A549 (cell line): ENCODE measurements at regions not wholly inside any gene's neighbourhood (a gene's known extent, or its start where the extent isn't known, plus 50 kb on each side); places are given as distances from the start of the nearest gene placed in this dataset.
A peak's percentile ranks its signal among the peaks of the same experiment; 100 is the strongest.

Experiments used
- ATAC-seq, 2 experiments: fragments of 200-7000 bp in 1 of 2; fragments of >200 bp in 1 of 2; cut with Nextera tagmentation in 1 of 2; cut with Tn5 transposase in 1 of 2; 3 replicates each; pipeline versions ENCODE4 v1.8.0 to v1.9.1; 2018 to 2020; ENCODE audit warnings: mild to moderate bottlenecking in 1 of 2, moderate library complexity in 1 of 2
- CTCF ChIA-PET: fragments of 300-600 bp; sonication (Branson Sonifier 250); formaldehyde crosslinking; extraction: SDS; loops from one replicate; lab custom pipeline; 2021; ENCODE audit warnings: antibody characterized with exemption, inconsistent platforms; lab: Yijun Ruan, JAX
- POLR2A ChIA-PET: fragments of 350-600 bp; formaldehyde crosslinking; extraction: SDS; loops from one replicate; lab custom pipeline; 2021; ENCODE audit warnings: antibody characterized with exemption, inconsistent platforms; lab: Yijun Ruan, JAX
- DNase-seq, 2 experiments: peaks; one replicate each; pipeline versions ENCODE4 v3.0.0 to v3.0.0-alpha.2; 2011 to 2016; ENCODE audit warnings: low read depth in 1 of 2, low spot score in 1 of 2
- FAIRE-seq: peaks from 2 replicates; lab custom pipeline; 2011; peaks lifted over from hg19 to GRCh38; lab: Jason Lieb, UNC
- H3K27ac ChIP-seq, 2 experiments: fragments of >200 bp; sonication (Bioruptor Twin); formaldehyde crosslinking; 3 replicates each; pipeline ENCODE4 v1.5.1; 2016 to 2017
- H3K4me1 ChIP-seq: fragments of >200 bp; sonication (Bioruptor Twin); formaldehyde crosslinking; 3 replicates; pipeline ENCODE4 v1.6.1; 2016
- H3K4me2 ChIP-seq: fragments of >200 bp; sonication (Bioruptor Twin); formaldehyde crosslinking; 3 replicates; pipeline ENCODE4 v1.6.1; 2016
- H3K4me3 ChIP-seq: fragments of >200 bp; sonication (Bioruptor Twin); formaldehyde crosslinking; 3 replicates; pipeline ENCODE4 v1.5.1; 2016
- H3K9me3 ChIP-seq: fragments of >200 bp; sonication (Bioruptor Twin); formaldehyde crosslinking; 3 replicates; pipeline ENCODE4 v1.6.1; 2016
- ATOH8 ChIP-seq: fragments of 250-450 bp; sonication (Bioruptor Pico); IDR thresholded peaks from 2 replicates; pipeline ENCODE4 v1.5.0; 2020; ENCODE audit warnings: low read depth, mild to moderate bottlenecking, moderate library complexity
- BHLHE40 ChIP-seq: IDR thresholded peaks from 2 replicates; pipeline ENCODE4 v1.6.1; 2012; ENCODE audit warnings: low read depth, low read length, inconsistent platforms
- CHD2 ChIP-seq: fragments of 150-350 bp; IDR thresholded peaks from 2 replicates; pipeline ENCODE4 v1.6.1; 2014; ENCODE audit warnings: low read length; ENCODE audit not compliant: partially characterized antibody
- CTCF ChIP-seq: fragments of >200 bp; sonication (Bioruptor Twin); formaldehyde crosslinking; IDR thresholded peaks from 3 replicates; pipeline ENCODE4 v1.5.1; 2016
- E2F6 ChIP-seq: IDR thresholded peaks from 2 replicates; pipeline ENCODE4 v1.6.1; 2012; ENCODE audit warnings: low read depth, borderline replicate concordance
- EP300 ChIP-seq, 2 experiments: fragments of >200 bp; sonication (Bioruptor Twin); formaldehyde crosslinking; IDR thresholded peaks; 2 replicates in 1 of 2; 3 replicates in 1 of 2; pipeline ENCODE4 v1.6.1; 2016 to 2017
- ESRRA ChIP-seq: fragments of 150-350 bp; IDR thresholded peaks from 2 replicates; pipeline ENCODE4 v1.6.1; 2014; ENCODE audit warnings: mild to moderate bottlenecking, low read length, borderline replicate concordance
- FOSL2 ChIP-seq, 2 experiments: fragments of 450-650 bp in 1 of 2; fragments of >200 bp in 1 of 2; sonication (Bioruptor Twin) in 1 of 2; formaldehyde crosslinking; IDR thresholded peaks; 2 replicates each; pipeline versions ENCODE4 v1.5.0 to v1.6.1; 2016 to 2020; ENCODE audit warnings: mild to moderate bottlenecking in 1 of 2, moderate library complexity in 1 of 2
- HDAC2 ChIP-seq: fragments of 200-600 bp; sonication (generic); IDR thresholded peaks from 2 replicates; pipeline ENCODE4 v1.6.1; 2016
- HMGXB4 ChIP-seq: fragments of 250-450 bp; sonication (Bioruptor Pico); IDR thresholded peaks from 2 replicates; pipeline ENCODE4 v1.5.0; 2021; ENCODE audit warnings: mild to moderate bottlenecking, moderate library complexity, borderline replicate concordance
- HOXB13 ChIP-seq: fragments of 250-450 bp; sonication (Bioruptor Pico); IDR thresholded peaks from 2 replicates; pipeline ENCODE4 v1.5.0; 2020; ENCODE audit warnings: low read depth, mild to moderate bottlenecking, moderate library complexity
- JUN ChIP-seq, 2 experiments: fragments of >200 bp; sonication (Bioruptor Twin); formaldehyde crosslinking; IDR thresholded peaks; 2 replicates in 1 of 2; 3 replicates in 1 of 2; pipeline ENCODE4 v1.6.1; 2016 to 2017
- JUNB ChIP-seq: fragments of >200 bp; sonication (Bioruptor Twin); formaldehyde crosslinking; IDR thresholded peaks from 2 replicates; pipeline ENCODE4 v1.6.1; 2016
- KDM5A ChIP-seq: fragments of 200-600 bp; sonication (generic); IDR thresholded peaks from 2 replicates; pipeline ENCODE4 v1.6.1; 2016; ENCODE audit warnings: antibody characterized with exemption, mild to moderate bottlenecking
- MAX ChIP-seq: IDR thresholded peaks from 2 replicates; pipeline ENCODE4 v1.6.1; 2012
- MYC ChIP-seq: IDR thresholded peaks from 2 replicates; pipeline ENCODE4 v1.6.1; 2012; ENCODE audit warnings: mild to moderate bottlenecking, inconsistent platforms, low read length, improper control_type of control experiment, borderline replicate concordance
- RAD21 ChIP-seq, 2 experiments: fragments of >200 bp in 1 of 2; sonication (Bioruptor Twin) in 1 of 2; formaldehyde crosslinking in 1 of 2; IDR thresholded peaks in 1 of 2; conservative IDR thresholded peaks in 1 of 2; 2 replicates in 1 of 2; 3 replicates in 1 of 2; pipeline ENCODE4 v1.6.1; 2012 to 2018; ENCODE audit warnings: inconsistent platforms in 1 of 2
- RFX5 ChIP-seq: fragments of 450-650 bp; IDR thresholded peaks from 2 replicates; pipeline ENCODE4 v1.7.1; 2014; ENCODE audit warnings: antibody characterized with exemption, mild to moderate bottlenecking, moderate library complexity
- RNF2 ChIP-seq: fragments of 200-600 bp; sonication (generic); IDR thresholded peaks from 2 replicates; pipeline ENCODE4 v1.6.1; 2016; ENCODE audit warnings: low read depth, mild to moderate bottlenecking, antibody characterized with exemption, moderate library complexity, borderline replicate concordance
- SMC3 ChIP-seq: fragments of >200 bp; sonication (Bioruptor Twin); formaldehyde crosslinking; IDR thresholded peaks from 3 replicates; pipeline ENCODE4 v1.6.1; 2018; ENCODE audit warnings: inconsistent platforms
- ZC3H11A ChIP-seq: fragments of 450-650 bp; IDR thresholded peaks from 2 replicates; pipeline ENCODE4 v1.6.1; 2014; ENCODE audit warnings: antibody characterized with exemption, mild to moderate bottlenecking
- ZSCAN20 ChIP-seq: fragments of 250-450 bp; sonication (Bioruptor Pico); IDR thresholded peaks from 2 replicates; pipeline ENCODE4 v1.8.0; 2022; ENCODE audit warnings: mild to moderate bottlenecking, moderate library complexity
- WGBS: methylation state at CpG from one replicate; pipeline ENCODE4 v1.1.6; 2017; ENCODE audit errors: missing lambda C conversion rate; 5-methylcytosine and 5-hydroxymethylcytosine counted together

- no peak for TF ChIP-seq KDM5A
- Histone ChIP-seq H3K9me3 (no peaks in the 10 kb centered on the region), H3K4me1 (peaks cover 63% of the 10 kb centered on the region), H3K27ac (peak overlapping the region; percentile 98 to 99), H3K4me3 (no peak overlapping the region), H3K4me2 (peak overlapping the region; percentile 87; the same call in 2 of the 3 replicates)
- ChIA-PET CTCF (interaction anchor here (0.8 to 1.7 kb wide), 5 partner anchors 10 to 428 kb away, joined by 3 to 7 read pairs (median 3); partner anchors contain the start of gene IER5L), POLR2A (no interaction called here)
- no peak for ATAC-seq
- no peak for DNase-seq
- no peak for FAIRE-seq
- WGBS = 100% methylated on average over 3 of the region's 4 CpGs
Observed at GRCh38 chr9:129559506-129559881, 61.4 kb downstream of the C9orf50 start.

GRCh38 chr9:129558551-129559505, 62.1 kb downstream of the C9orf50 start:
- 52% methylated on average over 18 of the region's 21 CpGs for WGBS
- H3K4me1 ChIP-seq = peaks cover 63% of the 10 kb centered on the region
- H3K9me3 ChIP-seq = no peaks in the 10 kb centered on the region
- CTCF ChIA-PET = interaction anchor here (0.8 to 1.7 kb wide), 4 partner anchors 10 to 427 kb away, joined by 3 to 7 read pairs (median 4); no protein-coding TSS in a partner anchor
- DNase-seq (peak; percentile 41 to 79), ATAC-seq (peak; percentile 54 to 57; a peak in 5 of 6 replicates), FAIRE-seq (no peak)
- peak overlapping the region; percentile 87 for H3K4me2 ChIP-seq
- H3K27ac ChIP-seq = peak overlapping the region; percentile 98 to 99
- POLR2A ChIA-PET = interaction anchor here (0.7 to 1.7 kb wide), 3 partner anchors 9 to 381 kb away, joined by 3 to 6 read pairs (median 3); partner anchors contain the start of gene IER5L
- TF ChIP-seq MAX (peak; percentile 71; the same call in 1 of the 2 replicates), SMC3 (peak; percentile 16; the same call in 1 of the 3 replicates), FOSL2 (IDR thresholded peaks at IDR 0.05) (no peak), FOSL2 (CRISPR knock-in tag; IDR thresholded peaks at IDR 0.05) (no peak), CHD2 (no peak), JUN (IDR thresholded peaks at IDR 0.05) (peak in 1 of 2 experiments; percentile 46; a peak in 3 of 5 replicates), E2F6 (peak; percentile 57; the same call in 1 of the 2 replicates), MYC (no peak), ZSCAN20 (CRISPR knock-in tag) (no peak), BHLHE40 (no peak), EP300 (IDR thresholded peaks at IDR 0.05) (peak in 1 of 2 experiments; percentile 55; a peak in 1 of 5 replicates), RNF2 (no peak), HOXB13 (CRISPR knock-in tag) (peak; percentile 66; the same call in 1 of the 2 replicates), HDAC2 (no peak), ATOH8 (CRISPR knock-in tag) (no peak), RAD21 (conservative IDR thresholded peaks at IDR 0.05 in 1 of 2, IDR thresholded peaks at IDR 0.05 in 1 of 2) (no peak), ZC3H11A (no peak), ESRRA (peak; percentile 83)
- no peak overlapping the region for H3K4me3 ChIP-seq

- Histone ChIP-seq H3K27ac (peak overlapping the region; percentile 98 to 99), H3K4me2 (peak overlapping the region; percentile 87), H3K4me1 (peaks cover 69% of the 10 kb centered on the region), H3K9me3 (no peaks in the 10 kb centered on the region), H3K4me3 (no peak overlapping the region)
- TF ChIP-seq RFX5 = no peak
- no peak for TF ChIP-seq CTCF
- no peak for TF ChIP-seq JUNB
- no peak for TF ChIP-seq HMGXB4 (CRISPR knock-in tag)
- DNase-seq (no peak), FAIRE-seq (no peak), ATAC-seq (peak; percentile 3 to 23; a peak in 3 of 6 replicates)
- 68% methylated on average over 13 of the region's 16 CpGs for WGBS
- CTCF ChIA-PET = interaction anchor here (0.6 to 1.5 kb wide), 5 partner anchors 9 to 419 kb away, joined by 3 to 5 read pairs (median 3); no protein-coding TSS in a partner anchor
- POLR2A ChIA-PET = interaction anchor here (0.9 to 1.7 kb wide), 4 partner anchors 9 to 418 kb away, joined by 3 to 6 read pairs (median 4); partner anchors contain the start of gene IER5L
Observed at GRCh38 chr9:129558063-129558550, 62.8 kb downstream of the C9orf50 start.
